OCI-LY1 (cell line): ENCODE measurements at regions not wholly inside any gene's neighbourhood (a gene's known extent, or its start where the extent isn't known, plus 50 kb on each side); places are given as distances from the start of the nearest gene placed in this dataset.
A peak's percentile ranks its signal among the peaks of the same experiment; 100 is the strongest.

Experiments used
- H2AFZ ChIP-seq: fragments of 200-600 bp; sonication (generic), shearing (Covaris generic); 2 replicates; pipeline ENCODE4 v1.6.0; 2014; ENCODE audit warnings: antibody characterized with exemption, mild to moderate bottlenecking, low read length
- H3F3A ChIP-seq: fragments of 200-600 bp; sonication (generic), shearing (Covaris generic); 2 replicates; pipeline ENCODE4 v1.6.0; 2014; ENCODE audit warnings: mild to moderate bottlenecking, antibody characterized with exemption, low read length, moderate library complexity; ENCODE audit not compliant: insufficient read depth
- H3K27ac ChIP-seq: fragments of 200-600 bp; sonication (generic); 2 replicates; pipeline ENCODE4 v1.5.1; 2014; ENCODE audit warnings: low read length, mixed run types, mild to moderate bottlenecking, low read depth; ENCODE audit not compliant: poor library complexity, severe bottlenecking
- H3K27me3 ChIP-seq: fragments of 200-600 bp; sonication (generic); 2 replicates; pipeline ENCODE4 v1.6.0; 2014; ENCODE audit warnings: antibody characterized with exemption, mild to moderate bottlenecking, low read length, moderate library complexity; ENCODE audit not compliant: insufficient read depth
- H3K36me3 ChIP-seq: fragments of 200-600 bp; sonication (generic); 2 replicates; pipeline ENCODE4 v1.6.1; 2014; ENCODE audit warnings: mild to moderate bottlenecking, antibody characterized with exemption, low read length, moderate library complexity, mixed read lengths; ENCODE audit not compliant: insufficient read depth
- H3K4me1 ChIP-seq: fragments of 200-600 bp; sonication (generic); 2 replicates; pipeline ENCODE4 v1.5.1; 2014; ENCODE audit warnings: mild to moderate bottlenecking, low read length, moderate library complexity; ENCODE audit not compliant: insufficient read depth, severe bottlenecking
- H3K4me2 ChIP-seq: fragments of 200-600 bp; sonication (generic), shearing (Covaris generic); 2 replicates; pipeline ENCODE4 v1.6.1; 2014; ENCODE audit warnings: low read length
- H3K4me3 ChIP-seq: fragments of 200-600 bp; sonication (generic); 2 replicates; pipeline ENCODE4 v1.5.1; 2014; ENCODE audit warnings: low read length, low read depth, mild to moderate bottlenecking, mixed read lengths; ENCODE audit not compliant: poor library complexity, severe bottlenecking
- H3K79me2 ChIP-seq: fragments of 200-600 bp; shearing (Covaris generic); 2 replicates; pipeline ENCODE4 v1.6.1; 2016; ENCODE audit warnings: mixed run types, low read length, mixed read lengths; ENCODE audit not compliant: insufficient read depth
- H3K9ac ChIP-seq: fragments of 200-600 bp; sonication (generic), shearing (Covaris generic); 2 replicates; pipeline ENCODE4 v1.6.1; 2014; ENCODE audit warnings: mild to moderate bottlenecking, low read length, mixed read lengths
- H3K9me2 ChIP-seq: fragments of 200-600 bp; sonication (generic), shearing (Covaris generic); 2 replicates; pipeline ENCODE4 v1.6.1; 2014; ENCODE audit warnings: low read depth, mild to moderate bottlenecking, low read length, mixed read lengths
- H3K9me3 ChIP-seq: fragments of 200-600 bp; shearing (Covaris generic); 2 replicates; pipeline ENCODE4 v1.6.1; 2014; ENCODE audit warnings: low read length, mixed read lengths
- H4K20me1 ChIP-seq: fragments of 200-600 bp; sonication (generic), shearing (Covaris generic); 2 replicates; pipeline ENCODE4 v1.6.0; 2016; ENCODE audit warnings: mild to moderate bottlenecking, low read length; ENCODE audit not compliant: insufficient read depth
- CTCF ChIP-seq: fragments of 200-600 bp; sonication (generic), shearing (Covaris generic); IDR thresholded peaks from 2 replicates; pipeline ENCODE4 v1.5.1; 2017; ENCODE audit warnings: mild to moderate bottlenecking, antibody characterized with exemption, low read length, moderate library complexity, mixed read lengths
- EZH2 ChIP-seq: fragments of 200-600 bp; sonication (generic), shearing (Covaris generic); IDR thresholded peaks from 2 replicates; pipeline ENCODE4 v1.8.0; 2017; ENCODE audit warnings: borderline replicate concordance, mixed run types, mild to moderate bottlenecking, antibody characterized with exemption, low read length, moderate library complexity, mixed read lengths

DNA sequence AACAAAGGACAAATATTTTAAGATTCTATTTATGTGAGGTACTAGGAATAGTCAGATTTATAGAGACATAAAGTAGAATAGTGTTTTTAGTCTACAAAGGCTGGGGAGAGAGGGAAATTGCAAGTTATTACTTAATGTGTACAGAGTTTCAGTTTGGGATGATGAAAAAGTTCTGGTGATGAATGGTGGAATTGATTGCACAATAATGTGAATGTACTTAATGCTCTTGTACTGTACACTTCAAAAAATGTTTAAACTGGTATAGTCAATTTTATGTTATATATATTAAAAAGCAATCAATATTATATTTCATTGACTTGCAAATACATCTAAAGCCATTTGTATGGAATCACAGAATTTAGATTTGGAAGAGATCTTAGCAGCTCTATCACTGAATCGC lies 213.4 kb downstream of the PPP1R3A start:
- H3K4me2 ChIP-seq = no peak overlapping the region
- no peak overlapping the region for H2AFZ ChIP-seq
- no peaks in the 10 kb centered on the region for H3F3A ChIP-seq
- H3K9ac ChIP-seq = no peak overlapping the region
- no peaks in the 10 kb centered on the region for H3K27me3 ChIP-seq
- TF ChIP-seq CTCF (no peak), EZH2 (no peak)
- H3K79me2 ChIP-seq = no peaks in the 10 kb centered on the region
- no peaks in the 10 kb centered on the region for H3K9me2 ChIP-seq
- no peaks in the 10 kb centered on the region for H3K9me3 ChIP-seq
- no peak overlapping the region for H3K27ac ChIP-seq
- no peaks in the 10 kb centered on the region for H3K4me1 ChIP-seq
- no peaks in the 10 kb centered on the region for H3K36me3 ChIP-seq
- H4K20me1 ChIP-seq = no peaks in the 10 kb centered on the region
- no peak overlapping the region for H3K4me3 ChIP-seq

DNA sequence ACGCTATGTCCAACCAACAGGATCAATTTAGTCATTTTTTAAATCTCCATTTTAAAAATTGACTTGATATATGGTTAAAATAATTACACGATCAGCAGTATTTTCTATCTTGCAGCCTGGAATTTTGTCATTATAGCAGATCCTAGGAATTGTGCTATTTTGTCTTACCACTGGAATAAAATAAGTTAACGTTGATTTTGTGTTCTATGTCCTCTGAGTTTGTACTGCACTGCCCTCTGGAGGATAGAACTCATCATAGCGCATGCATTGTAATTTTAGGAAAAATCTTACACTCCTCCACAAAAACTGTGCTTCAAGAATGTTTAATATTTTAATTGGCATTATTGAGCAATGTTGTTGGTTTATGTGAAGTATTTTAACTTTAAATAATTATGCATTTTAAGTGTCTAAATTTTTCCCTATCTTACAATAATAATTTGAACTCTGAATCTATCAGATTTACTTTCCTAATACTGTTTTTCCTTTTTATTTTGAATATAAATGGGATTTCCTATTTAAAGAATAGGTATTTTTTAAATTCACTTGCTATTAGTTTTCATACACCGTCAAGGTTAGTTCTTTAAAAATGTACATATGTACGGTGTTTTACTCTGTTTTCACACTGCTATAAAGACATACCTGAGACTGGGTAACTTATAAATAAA lies 220.1 kb downstream of the PPP1R3A start:
- Histone ChIP-seq H3K9me3 (no peaks in the 10 kb centered on the region), H3K36me3 (no peaks in the 10 kb centered on the region), H3F3A (no peaks in the 10 kb centered on the region), H3K27ac (no peak overlapping the region), H4K20me1 (no peaks in the 10 kb centered on the region), H3K4me3 (no peak overlapping the region), H3K9me2 (no peaks in the 10 kb centered on the region), H3K4me2 (no peak overlapping the region), H3K27me3 (no peaks in the 10 kb centered on the region), H3K79me2 (no peaks in the 10 kb centered on the region), H3K4me1 (no peaks in the 10 kb centered on the region), H3K9ac (no peak overlapping the region), H2AFZ (no peak overlapping the region)
- peak; percentile 96 for TF ChIP-seq CTCF
- TF ChIP-seq EZH2 = no peak

DNA sequence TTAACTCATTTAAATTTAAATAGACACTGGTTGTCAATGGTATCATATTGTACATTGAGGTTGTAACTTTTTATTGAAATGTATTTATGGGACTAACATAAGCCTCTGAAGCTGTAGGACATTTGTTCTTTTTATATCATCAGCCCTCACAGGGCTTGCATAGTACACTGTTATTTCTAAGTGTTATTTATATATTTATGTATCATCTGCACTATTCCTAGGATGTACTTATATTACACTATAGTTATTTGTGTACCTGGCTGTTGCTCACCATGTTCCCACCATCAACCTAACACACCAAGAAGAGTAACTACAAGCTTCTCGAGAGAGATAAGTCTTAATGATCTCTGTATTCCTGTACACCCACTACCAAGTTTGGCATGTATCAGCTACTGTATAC lies 224.7 kb downstream of the PPP1R3A start:
- Histone ChIP-seq H3F3A (no peaks in the 10 kb centered on the region), H3K9me2 (no peaks in the 10 kb centered on the region), H3K9me3 (no peaks in the 10 kb centered on the region), H4K20me1 (no peaks in the 10 kb centered on the region), H3K4me2 (no peak overlapping the region), H3K36me3 (no peaks in the 10 kb centered on the region), H3K4me1 (no peaks in the 10 kb centered on the region), H3K4me3 (no peak overlapping the region), H3K79me2 (no peaks in the 10 kb centered on the region), H3K27me3 (no peaks in the 10 kb centered on the region), H2AFZ (no peak overlapping the region), H3K27ac (no peak overlapping the region), H3K9ac (no peak overlapping the region)
- TF ChIP-seq CTCF (no peak), EZH2 (no peak)
